RWPE2 (cell line): ENCODE measurements at regions not wholly inside any gene's neighbourhood (a gene's known extent, or its start where the extent isn't known, plus 50 kb on each side); places are given as distances from the start of the nearest gene placed in this dataset.
"Not testable (repeated sequence)": the region's sequence is repeated elsewhere in the genome, so short reads cannot be mapped to it uniquely, and the experiment has no call there.

Experiments used
- ATAC-seq: fragments of 200-7000 bp; cut with Tn5 transposase; 3 replicates; pipeline ENCODE4 v1.9.1; 2021; ENCODE audit warnings: low read depth
- DNase-seq: peaks from one replicate; pipeline ENCODE4 v3.0.0-alpha.2; 2020; ENCODE audit warnings: low spot score
- H3K27ac ChIP-seq: fragments of 450-650 bp; 2 replicates; pipeline ENCODE4 v1.5.1; 2017; ENCODE audit warnings: mild to moderate bottlenecking; ENCODE audit not compliant: poor library complexity, severe bottlenecking
- H3K27me3 ChIP-seq: fragments of 250-450 bp; sonication (Bioruptor Pico); 2 replicates; pipeline ENCODE4 v1.5.1; 2021; ENCODE audit warnings: mild to moderate bottlenecking, moderate library complexity; ENCODE audit not compliant: insufficient read depth, poor library complexity, severe bottlenecking
- H3K36me3 ChIP-seq: fragments of 250-450 bp; sonication (Bioruptor Pico); 2 replicates; pipeline ENCODE4 v1.5.1; 2020; ENCODE audit warnings: low read depth, mild to moderate bottlenecking, moderate library complexity
- H3K4me1 ChIP-seq: fragments of 250-450 bp; sonication (Bioruptor Pico); 2 replicates; pipeline ENCODE4 v1.5.1; 2021; ENCODE audit warnings: mild to moderate bottlenecking, moderate library complexity; ENCODE audit not compliant: insufficient read depth, poor library complexity, severe bottlenecking
- H3K4me3 ChIP-seq: fragments of 250-450 bp; sonication (Bioruptor Pico); 2 replicates; pipeline ENCODE4 v1.5.1; 2021; ENCODE audit warnings: mild to moderate bottlenecking, moderate library complexity; ENCODE audit not compliant: severe bottlenecking
- H3K9me3 ChIP-seq: fragments of 250-450 bp; sonication (Bioruptor Pico); 2 replicates; pipeline ENCODE4 v1.5.1; 2021; ENCODE audit warnings: mild to moderate bottlenecking, moderate library complexity; ENCODE audit not compliant: severe bottlenecking
- CTCF ChIP-seq: fragments of 450-650 bp; IDR thresholded peaks from one replicate; pipeline ENCODE4 v1.5.1; 2017; ENCODE audit warnings: mild to moderate bottlenecking, moderate library complexity; ENCODE audit not compliant: poor library complexity, severe bottlenecking

DNA sequence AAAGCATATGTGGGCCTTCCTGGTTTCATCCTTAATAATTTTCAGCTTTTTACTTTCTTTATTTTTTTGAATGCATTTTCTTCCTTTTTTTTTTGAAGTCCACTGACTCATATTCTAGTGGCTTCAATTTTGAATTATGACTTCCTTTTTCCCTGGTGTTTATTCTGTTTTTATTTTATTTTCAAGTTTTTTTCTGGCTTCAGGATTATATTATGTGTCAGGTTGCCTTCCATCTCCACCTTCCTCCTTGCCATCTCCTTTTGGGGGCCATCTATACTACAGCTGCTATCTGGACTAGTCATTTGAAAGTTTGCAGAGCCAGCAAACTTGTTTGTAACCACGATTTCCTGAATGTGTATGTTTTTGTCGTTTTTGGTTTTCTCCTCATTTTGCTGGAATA lies 117.6 kb downstream of the LEPR start:
- no peak overlapping the region for H3K4me3 ChIP-seq
- H3K27me3 ChIP-seq, result no peaks in the 10 kb centered on the region
- no peaks in the 10 kb centered on the region for H3K9me3 ChIP-seq
- no peak for TF ChIP-seq CTCF
- no peaks in the 10 kb centered on the region for H3K4me1 ChIP-seq
- ATAC-seq, result no peak
- no peak overlapping the region for H3K27ac ChIP-seq
- H3K36me3 ChIP-seq, result no peaks in the 10 kb centered on the region
- DNase-seq, result no peak

DNA sequence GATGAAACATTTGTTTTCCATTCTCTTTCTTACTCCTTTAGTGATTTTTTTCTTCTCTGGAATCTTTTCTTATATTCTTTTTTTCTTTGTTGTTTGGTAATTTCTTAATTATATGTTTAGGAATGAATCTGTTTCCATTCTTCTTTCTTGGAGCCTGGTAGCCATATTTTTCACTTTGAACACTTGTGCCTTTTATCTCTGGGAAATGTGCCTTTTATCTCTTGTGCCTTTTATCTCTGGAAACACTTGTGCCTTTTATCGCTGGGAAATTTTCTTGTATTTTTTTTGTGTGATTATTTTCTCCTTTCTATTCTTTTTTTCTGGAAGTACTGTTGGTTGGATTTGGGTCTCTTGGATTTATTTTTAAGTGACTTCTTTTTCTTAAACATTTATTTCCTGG lies 118.2 kb downstream of the LEPR start:
- Histone ChIP-seq H3K27me3 (no peaks in the 10 kb centered on the region), H3K27ac (no peak overlapping the region), H3K4me3 (no peak overlapping the region), H3K36me3 (no peaks in the 10 kb centered on the region), H3K9me3 (no peaks in the 10 kb centered on the region), H3K4me1 (no peaks in the 10 kb centered on the region)
- DNase-seq (no peak), ATAC-seq (no peak)
- no peak for TF ChIP-seq CTCF

GRCh38 chr1:65539266-65540131 lies 119.0 kb downstream of the LEPR start:
- DNase-seq, result no peak
- Histone ChIP-seq H3K27ac (no peak overlapping the region), H3K9me3 (no peaks in the 10 kb centered on the region), H3K4me3 (no peak overlapping the region), H3K27me3 (no peaks in the 10 kb centered on the region), H3K4me1 (no peaks in the 10 kb centered on the region), H3K36me3 (no peaks in the 10 kb centered on the region)
- TF ChIP-seq CTCF, result no peak
- ATAC-seq, result no peak

DNA sequence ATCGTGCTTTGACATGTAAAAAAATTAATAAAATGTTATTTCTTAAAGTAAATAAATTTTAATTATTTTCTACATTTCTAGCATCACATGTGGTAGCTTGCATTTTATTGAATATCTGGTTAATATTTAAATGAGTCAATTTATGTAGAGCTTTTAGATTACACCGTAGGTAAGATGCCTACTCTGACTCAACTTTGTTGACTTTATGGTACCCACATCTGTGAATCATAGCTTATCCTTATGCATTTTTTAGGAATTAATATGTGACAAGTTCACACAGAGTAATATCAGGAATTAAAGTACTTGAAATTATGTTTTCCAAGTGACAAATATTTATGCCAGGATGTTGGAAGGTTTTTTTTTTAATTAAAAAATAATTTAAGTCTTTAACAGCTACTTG lies 120.7 kb downstream of the LEPR start:
- peak; percentile 57; the same call in 2 of the 3 replicates for ATAC-seq
- H3K4me1 ChIP-seq, result no peaks in the 10 kb centered on the region
- no peak for DNase-seq
- no peaks in the 10 kb centered on the region for H3K36me3 ChIP-seq
- H3K4me3 ChIP-seq, result no peak overlapping the region
- H3K9me3 ChIP-seq, result no peaks in the 10 kb centered on the region
- TF ChIP-seq CTCF, result no peak
- H3K27me3 ChIP-seq, result no peaks in the 10 kb centered on the region
- no peak overlapping the region for H3K27ac ChIP-seq

DNA sequence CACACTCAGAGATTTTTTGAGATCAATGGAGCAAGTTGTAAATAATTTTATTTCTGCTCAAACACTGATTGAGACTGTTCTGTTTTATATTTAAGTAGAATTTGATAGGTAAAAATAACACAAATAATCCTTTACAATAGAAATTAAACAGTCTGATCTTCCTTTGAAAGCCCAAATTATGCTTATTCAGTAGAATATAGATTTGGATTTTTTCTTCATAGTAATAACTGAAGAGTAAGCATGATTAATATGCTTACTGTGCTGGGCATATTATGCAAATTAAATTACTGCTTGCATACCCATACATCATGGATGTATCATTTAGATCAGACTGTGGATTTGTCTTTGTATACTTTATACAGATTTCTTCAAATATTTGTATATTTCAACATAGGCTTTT lies 121.4 kb downstream of the LEPR start:
- no peaks in the 10 kb centered on the region for H3K4me1 ChIP-seq
- ATAC-seq, result no peak
- H3K36me3 ChIP-seq, result no peaks in the 10 kb centered on the region
- H3K9me3 ChIP-seq, result no peaks in the 10 kb centered on the region
- TF ChIP-seq CTCF, result no peak
- H3K27ac ChIP-seq, result no peak overlapping the region
- no peak for DNase-seq
- no peaks in the 10 kb centered on the region for H3K27me3 ChIP-seq
- H3K4me3 ChIP-seq, result no peak overlapping the region

DNA sequence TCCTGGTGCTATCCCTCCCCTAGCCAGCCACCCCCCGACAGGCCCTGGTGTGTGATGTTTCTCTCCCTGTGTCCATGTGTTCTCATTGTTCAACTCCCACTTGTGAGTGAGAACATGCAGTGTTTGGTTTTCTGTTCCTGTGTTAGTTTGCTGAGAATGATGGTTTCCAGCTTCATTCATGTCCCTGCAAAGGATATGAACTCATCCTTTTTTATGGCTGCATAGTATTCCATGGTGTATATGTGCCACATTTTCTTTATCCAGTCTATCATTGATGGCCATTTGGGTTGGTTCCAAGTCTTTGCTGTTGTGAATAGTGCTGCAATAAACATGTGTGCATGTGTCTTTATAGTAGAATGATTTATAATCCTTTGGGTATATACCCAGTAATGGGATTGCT lies 122.1 kb downstream of the LEPR start:
- H3K36me3 ChIP-seq, H3K27me3 ChIP-seq, H3K4me3 ChIP-seq, H3K9me3 ChIP-seq, ATAC-seq, H3K27ac ChIP-seq, H3K4me1 ChIP-seq, DNase-seq: not testable (repeated sequence)

- not testable (repeated sequence) for H3K27me3 ChIP-seq, DNase-seq, ATAC-seq, H3K4me1 ChIP-seq, H3K9me3 ChIP-seq, H3K36me3 ChIP-seq, H3K4me3 ChIP-seq, H3K27ac ChIP-seq
Measured at GRCh38 chr1:65550306-65551010, 130.0 kb downstream of the LEPR start.
